K562 (cell line): ENCODE measurements at regions not wholly inside any gene's neighbourhood (a gene's known extent, or its start where the extent isn't known, plus 50 kb on each side); places are given as distances from the start of the nearest gene placed in this dataset.

Source experiments
- CTCF ChIP-seq, 3 experiments: IDR thresholded peaks in 2 of 3; conservative IDR thresholded peaks in 1 of 3; 2 replicates each; pipeline ENCODE4 v1.5.1; 2011 to 2012; ENCODE audit warnings: low read length in 3 of 3, mild to moderate bottlenecking in 3 of 3, control low read depth in 2 of 3, improper control_type of control experiment in 1 of 3, inconsistent platforms in 1 of 3, low read depth in 1 of 3, mixed read lengths in 1 of 3, moderate library complexity in 1 of 3; ENCODE audit not compliant: insufficient read depth in 2 of 3
- HMG20A ChIP-seq: fragments of 450-650 bp; formaldehyde crosslinking; conservative IDR thresholded peaks from 2 replicates; pipeline ENCODE4 v1.4.0; 2020; ENCODE audit warnings: mild to moderate bottlenecking, mixed read lengths
- NCOA2 ChIP-seq, 2 experiments: fragments of 450-650 bp; IDR thresholded peaks; 2 replicates each; pipeline ENCODE4 v1.6.1; 2018; ENCODE audit warnings: mild to moderate bottlenecking in 2 of 2, moderate library complexity in 1 of 2; ENCODE audit not compliant: partially characterized antibody in 2 of 2
- RAD21 ChIP-seq, 2 experiments: fragments of 250-450 bp in 1 of 2; fragments of 450-650 bp in 1 of 2; sonication (Bioruptor Pico) in 1 of 2; formaldehyde crosslinking in 1 of 2; IDR thresholded peaks in 1 of 2; conservative IDR thresholded peaks in 1 of 2; 2 replicates each; pipeline versions ENCODE4 v1.4.0 to v1.8.0; 2020 to 2022; ENCODE audit warnings: mild to moderate bottlenecking in 2 of 2, moderate library complexity in 1 of 2
- RBM39 ChIP-seq: fragments of 200-400 bp; formaldehyde crosslinking; optimal IDR thresholded peaks from 2 replicates; pipeline ENCODE3; 2018; ENCODE audit warnings: low read depth, low read length
- SNAPC5 ChIP-seq: fragments of 250-450 bp; sonication (Bioruptor Pico); IDR thresholded peaks from 2 replicates; pipeline ENCODE4 v1.8.0; 2021; ENCODE audit warnings: moderate library complexity, mild to moderate bottlenecking, inconsistent platforms
- SRF ChIP-seq, 2 experiments: fragments of 250-450, 450-650 bp in 1 of 2; sonication (Bioruptor Pico) in 1 of 2; sonication (generic) in 1 of 2; formaldehyde crosslinking; IDR thresholded peaks; 2 replicates each; pipeline versions ENCODE4 v1.5.0 to v1.5.1; 2020 to 2022; ENCODE audit warnings: mild to moderate bottlenecking in 1 of 2, missing genetic modification reagents in 1 of 2
- ZNF174 ChIP-seq: fragments of 250-450 bp; sonication (Bioruptor Pico); IDR thresholded peaks from 2 replicates; pipeline ENCODE4 v1.4.0; 2020; ENCODE audit warnings: mild to moderate bottlenecking
- ZNF263 ChIP-seq: sonication (generic); formaldehyde crosslinking; IDR thresholded peaks from 2 replicates; pipeline ENCODE4 v1.8.0; 2022; ENCODE audit warnings: mild to moderate bottlenecking, missing genetic modification reagents, borderline replicate concordance

- TF ChIP-seq ZNF263 (no peak), ZNF174 (no peak), CTCF (IDR thresholded peaks at IDR 0.05 in 2 of 3, conservative IDR thresholded peaks at IDR 0.05 in 1 of 3; ENCODE audit: insufficient read depth in 2 of 3, low read depth in 1 of 3, low read length in 3 of 3) (no peak), NCOA2 (IDR thresholded peaks at IDR 0.05; ENCODE audit: partially characterized antibody in 2 of 2) (no peak), RAD21 (CRISPR knock-in tag; conservative IDR thresholded peaks at IDR 0.05 in 1 of 2, IDR thresholded peaks at IDR 0.05 in 1 of 2) (no peak), SRF (CRISPR knock-in tag; IDR thresholded peaks at IDR 0.05) (no peak), RBM39 (no peak), HMG20A (CRISPR knock-in tag) (no peak), SNAPC5 (CRISPR knock-in tag) (no peak)
Observed at GRCh38 chr1:56123421-56123820, 455.9 kb downstream of the PLPP3 start.
